VCaP (cell line): ENCODE measurements at regions not wholly inside any gene's neighbourhood (a gene's known extent, or its start where the extent isn't known, plus 50 kb on each side); places are given as distances from the start of the nearest gene placed in this dataset.
A peak's percentile ranks its signal among the peaks of the same experiment; 100 is the strongest.

ENCODE experiments used
- H3K27ac ChIP-seq: fragments of 450-650 bp; 2 replicates; pipeline ENCODE4 v1.5.1; 2017
- TF ChIP-seq, protein P1 (sequence below): fragments of 450-650 bp; conservative IDR thresholded peaks from 2 replicates; pipeline ENCODE4 v1.5.1; 2017; ENCODE audit warnings: mild to moderate bottlenecking, moderate library complexity

DNA sequence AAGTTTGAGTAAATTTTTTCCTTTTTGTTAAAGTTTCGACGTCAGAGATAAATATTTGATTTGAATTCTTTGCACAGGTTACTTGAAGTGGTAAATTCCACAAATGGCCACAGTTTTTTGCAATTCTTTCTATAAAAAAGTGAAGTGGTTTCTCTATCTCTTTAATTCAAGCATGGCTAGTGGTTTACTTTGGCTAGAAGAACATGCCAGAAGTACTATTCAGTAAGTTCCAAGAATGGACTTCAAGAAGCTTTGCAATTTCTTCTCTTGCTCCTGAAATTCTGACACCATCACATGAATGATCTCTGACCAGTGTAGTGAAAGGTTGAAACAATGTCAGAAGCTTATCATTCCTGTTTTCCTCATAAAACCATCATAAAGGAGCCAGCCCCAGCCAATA is 55.7 kb upstream of the RNPC3 start:
- TF ChIP-seq, protein P1, sequence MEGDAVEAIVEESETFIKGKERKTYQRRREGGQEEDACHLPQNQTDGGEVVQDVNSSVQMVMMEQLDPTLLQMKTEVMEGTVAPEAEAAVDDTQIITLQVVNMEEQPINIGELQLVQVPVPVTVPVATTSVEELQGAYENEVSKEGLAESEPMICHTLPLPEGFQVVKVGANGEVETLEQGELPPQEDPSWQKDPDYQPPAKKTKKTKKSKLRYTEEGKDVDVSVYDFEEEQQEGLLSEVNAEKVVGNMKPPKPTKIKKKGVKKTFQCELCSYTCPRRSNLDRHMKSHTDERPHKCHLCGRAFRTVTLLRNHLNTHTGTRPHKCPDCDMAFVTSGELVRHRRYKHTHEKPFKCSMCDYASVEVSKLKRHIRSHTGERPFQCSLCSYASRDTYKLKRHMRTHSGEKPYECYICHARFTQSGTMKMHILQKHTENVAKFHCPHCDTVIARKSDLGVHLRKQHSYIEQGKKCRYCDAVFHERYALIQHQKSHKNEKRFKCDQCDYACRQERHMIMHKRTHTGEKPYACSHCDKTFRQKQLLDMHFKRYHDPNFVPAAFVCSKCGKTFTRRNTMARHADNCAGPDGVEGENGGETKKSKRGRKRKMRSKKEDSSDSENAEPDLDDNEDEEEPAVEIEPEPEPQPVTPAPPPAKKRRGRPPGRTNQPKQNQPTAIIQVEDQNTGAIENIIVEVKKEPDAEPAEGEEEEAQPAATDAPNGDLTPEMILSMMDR = no peak
- no peak overlapping the region for H3K27ac ChIP-seq

DNA sequence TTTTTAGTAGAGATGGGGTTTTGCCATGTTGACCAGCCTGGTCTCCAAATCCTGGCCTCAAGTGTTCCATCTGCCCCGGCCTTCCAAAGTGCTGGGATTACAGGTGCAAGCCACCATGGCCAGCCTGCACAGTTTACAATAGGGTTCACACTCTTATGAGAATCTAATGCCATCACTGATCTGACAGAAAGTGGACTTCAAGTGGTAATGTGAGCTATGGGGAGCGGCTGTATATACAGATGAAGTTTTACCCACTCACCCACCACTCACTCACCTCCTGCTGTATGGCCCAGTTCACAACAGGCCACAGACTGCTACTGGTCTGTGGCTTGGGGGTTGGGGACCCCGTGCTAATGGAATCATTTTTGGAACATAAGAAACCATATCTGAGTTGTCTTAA is 58.4 kb upstream of the RNPC3 start:
- TF ChIP-seq, protein P1 = no peak

DNA sequence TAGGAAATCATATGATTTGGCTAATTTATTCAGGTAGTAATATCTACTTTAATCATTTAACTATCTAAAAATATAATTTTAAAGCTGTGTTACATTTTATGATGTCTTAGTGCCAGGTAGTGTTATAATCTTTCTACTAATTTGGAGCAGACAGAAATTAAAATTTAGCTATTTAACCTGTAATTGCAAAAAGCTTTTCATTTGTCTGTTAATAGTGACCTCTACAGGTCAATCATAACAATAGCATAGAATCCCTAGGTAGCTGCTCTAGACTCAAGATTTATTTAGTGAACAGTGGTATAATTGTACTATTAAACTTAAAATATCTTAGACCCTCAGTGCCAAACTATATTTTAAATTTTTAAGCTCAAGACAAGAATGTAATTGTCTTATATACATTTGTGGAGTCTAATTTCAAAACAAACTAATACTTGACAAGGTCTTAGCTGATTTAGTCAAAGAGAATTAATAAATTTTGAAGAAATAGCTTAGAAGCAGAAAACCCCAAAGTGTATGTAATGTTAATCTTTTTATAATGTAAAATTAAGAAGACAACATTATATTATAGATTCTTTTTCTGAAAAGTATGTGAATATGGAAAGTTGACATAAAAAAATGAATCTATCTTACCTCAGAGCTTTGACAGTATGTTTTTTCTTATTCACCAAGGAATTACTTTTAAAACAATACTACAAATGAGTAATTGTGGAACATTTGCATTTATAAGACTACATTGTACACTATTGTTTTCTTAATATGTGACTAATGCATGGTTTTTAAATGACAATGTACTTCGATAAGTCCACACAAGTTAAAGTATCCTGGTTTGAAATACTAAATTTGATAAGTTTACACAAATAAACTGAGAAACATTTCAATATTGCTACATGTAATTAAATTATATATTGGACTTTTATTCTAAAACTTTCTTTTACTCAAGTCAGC is 64.1 kb upstream of the RNPC3 start:
- TF ChIP-seq, protein P1 = peak; percentile 76

More for the DNA sequence above, 58.4 kb upstream of the RNPC3 start:
- no peak overlapping the region for H3K27ac ChIP-seq

DNA sequence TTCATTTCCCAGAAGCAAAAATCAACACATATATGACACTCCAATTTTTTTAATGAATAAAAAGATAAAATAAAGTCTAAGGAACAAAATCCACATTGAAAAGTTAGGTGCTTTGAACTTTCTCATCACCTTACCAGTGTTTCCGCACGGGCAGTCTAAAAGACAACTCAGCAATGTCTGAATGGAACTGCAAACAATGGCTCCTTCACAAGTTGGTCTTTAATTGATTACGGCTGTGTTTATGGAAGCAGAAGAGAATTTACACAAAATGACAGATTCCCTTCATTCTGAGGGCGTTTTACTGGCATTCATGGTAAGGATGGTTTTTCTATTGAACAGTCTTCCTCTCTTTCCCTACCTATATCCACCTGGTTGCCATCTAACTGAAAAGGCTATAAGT is 65.0 kb upstream of the RNPC3 start:
- H3K27ac ChIP-seq = no peak overlapping the region
- TF ChIP-seq, protein P1 = no peak

More for the DNA sequence above, 64.1 kb upstream of the RNPC3 start:
- no peak overlapping the region for H3K27ac ChIP-seq

DNA sequence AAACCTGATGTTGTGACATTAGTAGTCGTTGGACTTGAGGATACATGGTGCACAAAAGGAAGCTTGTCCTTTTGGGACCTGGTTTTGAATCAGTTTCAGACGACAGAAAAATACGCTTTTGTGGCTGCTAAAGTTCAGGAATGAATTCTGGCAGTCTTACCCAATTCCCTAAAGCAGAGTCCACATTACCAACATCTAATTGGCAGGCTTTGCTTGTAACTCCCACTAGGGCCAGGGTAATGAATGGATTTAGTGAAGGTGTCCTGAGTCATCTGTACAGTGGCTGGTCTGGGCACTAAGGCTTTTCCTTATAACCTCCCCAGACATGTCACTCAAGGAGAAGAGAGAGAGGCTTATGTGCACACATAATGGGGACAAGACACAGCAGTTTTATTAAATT is 66.2 kb upstream of the RNPC3 start:
- TF ChIP-seq, protein P1 = no peak
- no peak overlapping the region for H3K27ac ChIP-seq

- no peak overlapping the region for H3K27ac ChIP-seq
Observed at GRCh38 chr1:103457886-103458455, 67.5 kb upstream of the RNPC3 start.

DNA sequence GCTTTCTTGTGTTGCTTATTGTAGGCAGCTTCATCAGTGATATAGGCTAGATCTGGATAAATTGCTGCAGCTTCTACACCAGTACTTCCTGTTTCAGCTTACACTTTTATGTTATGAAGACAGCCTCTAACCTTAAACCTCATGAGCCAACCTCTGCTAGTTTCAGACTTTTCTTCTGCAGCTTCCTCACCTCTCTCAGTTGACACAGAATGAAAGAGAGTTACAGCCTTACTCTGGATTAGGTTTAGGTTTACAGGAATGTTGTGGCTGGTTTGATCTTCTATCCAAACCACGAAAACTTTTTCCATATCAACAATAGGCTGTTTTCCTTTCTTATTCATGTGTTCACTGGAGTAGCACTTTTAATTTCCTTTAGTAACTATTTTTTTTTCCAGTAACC is 76.9 kb upstream of the RNPC3 start:
- H3K27ac ChIP-seq = no peak overlapping the region
- TF ChIP-seq, protein P1 = no peak

More at GRCh38 chr1:103457886-103458455, 67.5 kb upstream of the RNPC3 start:
- TF ChIP-seq, protein P1 = no peak
